B cell (primary cell): ENCODE measurements at regions not wholly inside any gene's neighbourhood (a gene's known extent, or its start where the extent isn't known, plus 50 kb on each side); places are given as distances from the start of the nearest gene placed in this dataset.

Source experiments
- CTCF ChIP-seq: fragments of 200-600 bp; IDR thresholded peaks from one replicate; pipeline ENCODE4 v1.8.0; 2022; ENCODE audit warnings: antibody characterized with exemption, mild to moderate bottlenecking
- EZH2 ChIP-seq: IDR thresholded peaks from 2 replicates; pipeline ENCODE4 v1.6.1; 2012; ENCODE audit warnings: borderline replicate concordance, low read depth, mild to moderate bottlenecking, moderate library complexity, low read length; ENCODE audit not compliant: insufficient read depth, poor library complexity, severe bottlenecking

GRCh38 chr17:5986644-5987043, 83.5 kb upstream of the WSCD1 start:
- no peak for TF ChIP-seq CTCF
- no peak for TF ChIP-seq EZH2
